Keratinocyte (primary cell): ENCODE measurements at regions not wholly inside any gene's neighbourhood (a gene's known extent, or its start where the extent isn't known, plus 50 kb on each side); places are given as distances from the start of the nearest gene placed in this dataset.

Experiments used
- EZH2 ChIP-seq: IDR thresholded peaks from one replicate; pipeline ENCODE4 v1.6.1; 2012; ENCODE audit warnings: inconsistent platforms, mild to moderate bottlenecking, low read length, moderate library complexity
- TF ChIP-seq, protein P1 (sequence below), 3 experiments: IDR thresholded peaks in 1 of 3; conservative IDR thresholded peaks in 1 of 3; optimal IDR thresholded peaks in 1 of 3; 2 replicates in 2 of 3; 3 replicates in 1 of 3; pipeline versions ENCODE3 to v1.5.1; 2011; ENCODE audit warnings: low read length in 3 of 3, mild to moderate bottlenecking in 3 of 3, moderate library complexity in 2 of 3, control low read depth in 1 of 3, inconsistent platforms in 1 of 3; ENCODE audit not compliant: insufficient read depth in 2 of 3; ENCODE audit errors: extremely low read depth in 1 of 3

- TF ChIP-seq EZH2: no peak
- TF ChIP-seq, protein P1, sequence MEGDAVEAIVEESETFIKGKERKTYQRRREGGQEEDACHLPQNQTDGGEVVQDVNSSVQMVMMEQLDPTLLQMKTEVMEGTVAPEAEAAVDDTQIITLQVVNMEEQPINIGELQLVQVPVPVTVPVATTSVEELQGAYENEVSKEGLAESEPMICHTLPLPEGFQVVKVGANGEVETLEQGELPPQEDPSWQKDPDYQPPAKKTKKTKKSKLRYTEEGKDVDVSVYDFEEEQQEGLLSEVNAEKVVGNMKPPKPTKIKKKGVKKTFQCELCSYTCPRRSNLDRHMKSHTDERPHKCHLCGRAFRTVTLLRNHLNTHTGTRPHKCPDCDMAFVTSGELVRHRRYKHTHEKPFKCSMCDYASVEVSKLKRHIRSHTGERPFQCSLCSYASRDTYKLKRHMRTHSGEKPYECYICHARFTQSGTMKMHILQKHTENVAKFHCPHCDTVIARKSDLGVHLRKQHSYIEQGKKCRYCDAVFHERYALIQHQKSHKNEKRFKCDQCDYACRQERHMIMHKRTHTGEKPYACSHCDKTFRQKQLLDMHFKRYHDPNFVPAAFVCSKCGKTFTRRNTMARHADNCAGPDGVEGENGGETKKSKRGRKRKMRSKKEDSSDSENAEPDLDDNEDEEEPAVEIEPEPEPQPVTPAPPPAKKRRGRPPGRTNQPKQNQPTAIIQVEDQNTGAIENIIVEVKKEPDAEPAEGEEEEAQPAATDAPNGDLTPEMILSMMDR (optimal IDR thresholded peaks at IDR 0.05 in 1 of 3, IDR thresholded peaks at IDR 0.05 in 1 of 3, conservative IDR thresholded peaks at IDR 0.05 in 1 of 3; ENCODE audit: extremely low read depth in 1 of 3, insufficient read depth in 2 of 3, low read length in 3 of 3): no peak
Measured at GRCh38 chr3:186452517-186452916, 90.5 kb upstream of the DGKG start.
